ENCODE measurements at regions not wholly inside any gene's neighbourhood (a gene's known extent, or its start where the extent isn't known, plus 50 kb on each side); places are given as distances from the start of the nearest gene placed in this dataset.
"Not testable (repeated sequence)": the region's sequence is repeated elsewhere in the genome, so short reads cannot be mapped to it uniquely, and the experiment has no call there.

GRCh38 chr2:111381530-111382306 lies 261.0 kb downstream of the BCL2L11 start:
- H4K20me1 ChIP-seq (ENCODE audit: insufficient read depth, low read length); H3K4ac ChIP-seq (ENCODE audit: low read depth, low read length); H4K91ac ChIP-seq (ENCODE audit: insufficient read depth, low read depth, low read length); BruUV-seq (replicated peaks); H3K56ac ChIP-seq (ENCODE audit: extremely low read depth, insufficient read depth, low read length); H2BK5ac ChIP-seq (ENCODE audit: low read depth, low read length, poor library complexity, severe bottlenecking); H3K9ac ChIP-seq (ENCODE audit: low read depth, low read length); H2AK5ac ChIP-seq (ENCODE audit: low read depth, low read length); H4K5ac ChIP-seq (ENCODE audit: low read depth, low read length); H2BK20ac ChIP-seq (ENCODE audit: low read depth, low read length); H4K8ac ChIP-seq (ENCODE audit: low read depth in 2 of 2, low read length in 2 of 2); H3K14ac ChIP-seq (replicated peaks; ENCODE audit: low read depth, low read length); H3K4me3 ChIP-seq (ENCODE audit: insufficient read depth, low read depth, low read length); CTCF ChIA-PET; H2BK120ac ChIP-seq (ENCODE audit: low read depth, low read length); ATAC-seq (ENCODE audit: low read depth); in situ Hi-C loops (cut with MboI; ENCODE audit: low sequenced_read_pairs); H3K27me3 ChIP-seq (ENCODE audit: control insufficient read depth, insufficient read depth, low read length); H2AK9ac ChIP-seq (replicated peaks; ENCODE audit: low read depth, low read length, poor library complexity); H3K9me3 ChIP-seq (ENCODE audit: control insufficient read depth, insufficient read depth, low read length); H3K23ac ChIP-seq (ENCODE audit: low read depth, low read length); H3K9me1 ChIP-seq (ENCODE audit: insufficient read depth, low read length); H3K4me2 ChIP-seq (ENCODE audit: low read depth, low read length); H3K18ac ChIP-seq (ENCODE audit: low read depth, low read length); H3K4me1 ChIP-seq (ENCODE audit: control insufficient read depth, insufficient read depth, low read length); POLR2A ChIA-PET (ENCODE audit: unreplicated experiment); H3K36me3 ChIP-seq (ENCODE audit: control insufficient read depth, insufficient read depth, low read length); DNase-seq; H3K27ac ChIP-seq (ENCODE audit: insufficient read depth, low read length); H2AFZ ChIP-seq (replicated peaks; ENCODE audit: low read length, poor library complexity); intact Hi-C loops (cut with micrococcal nuclease); H2BK15ac ChIP-seq (ENCODE audit: low read depth, low read length); dilution Hi-C loops (cut with HindIII; ENCODE audit: low sequenced_read_pairs, unreplicated experiment): not testable (repeated sequence)
- H3K79me1 ChIP-seq (ENCODE audit: low read depth in 1 of 2, low read length in 2 of 2), result peaks cover 4 to 12% of the 10 kb centered on the region in 2 experiments; a peak in 2 of 4 replicates
- no CpG with 5 or more reads among the region's 11 CpGs for WGBS, 2 experiments (ENCODE audit: extremely low coverage in 2 of 2, insufficient read length in 1 of 2)

- peaks cover 4 to 12% of the 10 kb centered on the region in 2 experiments; a peak in 1 of 4 replicates for H3K79me1 ChIP-seq (ENCODE audit: low read depth in 1 of 2, low read length in 2 of 2)
- H3K36me3 ChIP-seq (ENCODE audit: control insufficient read depth, insufficient read depth, low read length); H3K4me1 ChIP-seq (ENCODE audit: control insufficient read depth, insufficient read depth, low read length); H3K9me1 ChIP-seq (ENCODE audit: insufficient read depth, low read length); H2BK20ac ChIP-seq (ENCODE audit: low read depth, low read length); POLR2A ChIA-PET (ENCODE audit: unreplicated experiment); H3K27me3 ChIP-seq (ENCODE audit: control insufficient read depth, insufficient read depth, low read length); H2BK120ac ChIP-seq (ENCODE audit: low read depth, low read length); H3K4ac ChIP-seq (ENCODE audit: low read depth, low read length); ATAC-seq (ENCODE audit: low read depth); H3K4me3 ChIP-seq (ENCODE audit: insufficient read depth, low read depth, low read length); H4K91ac ChIP-seq (ENCODE audit: insufficient read depth, low read depth, low read length); H4K5ac ChIP-seq (ENCODE audit: low read depth, low read length); H3K14ac ChIP-seq (replicated peaks; ENCODE audit: low read depth, low read length); H3K9me3 ChIP-seq (ENCODE audit: control insufficient read depth, insufficient read depth, low read length); H2AK9ac ChIP-seq (replicated peaks; ENCODE audit: low read depth, low read length, poor library complexity); BruUV-seq (replicated peaks); H4K8ac ChIP-seq (ENCODE audit: low read depth in 2 of 2, low read length in 2 of 2); CTCF ChIA-PET; intact Hi-C loops (cut with micrococcal nuclease); H2AK5ac ChIP-seq (ENCODE audit: low read depth, low read length); dilution Hi-C loops (cut with HindIII; ENCODE audit: low sequenced_read_pairs, unreplicated experiment); H4K20me1 ChIP-seq (ENCODE audit: insufficient read depth, low read length); in situ Hi-C loops (cut with MboI; ENCODE audit: low sequenced_read_pairs); H3K56ac ChIP-seq (ENCODE audit: extremely low read depth, insufficient read depth, low read length); H3K23ac ChIP-seq (ENCODE audit: low read depth, low read length); H3K4me2 ChIP-seq (ENCODE audit: low read depth, low read length); H2AFZ ChIP-seq (replicated peaks; ENCODE audit: low read length, poor library complexity); H2BK5ac ChIP-seq (ENCODE audit: low read depth, low read length, poor library complexity, severe bottlenecking); H3K18ac ChIP-seq (ENCODE audit: low read depth, low read length); H3K9ac ChIP-seq (ENCODE audit: low read depth, low read length); DNase-seq; H3K27ac ChIP-seq (ENCODE audit: insufficient read depth, low read length); H2BK15ac ChIP-seq (ENCODE audit: low read depth, low read length): not testable (repeated sequence)
- WGBS, 2 experiments (ENCODE audit: extremely low coverage in 2 of 2, insufficient read length in 1 of 2), result no CpG with 5 or more reads among the region's 3 CpGs
These were observed 261.8 kb downstream of the BCL2L11 start for GRCh38 chr2:111382507-111382906.
